Astrocyte (in vitro differentiated cells and primary cell): ENCODE measurements at regions not wholly inside any gene's neighbourhood (a gene's known extent, or its start where the extent isn't known, plus 50 kb on each side); places are given as distances from the start of the nearest gene placed in this dataset.

Source experiments
- CTCF ChIP-seq: IDR thresholded peaks from 2 replicates; pipeline ENCODE4 v1.5.1; 2011; ENCODE audit warnings: low read depth, mild to moderate bottlenecking, inconsistent platforms, low read length, moderate library complexity; ENCODE audit not compliant: insufficient read depth
- EZH2 ChIP-seq: IDR thresholded peaks from 2 replicates; pipeline ENCODE4 v1.6.1; 2012; ENCODE audit warnings: mild to moderate bottlenecking, low read length, inconsistent platforms; ENCODE audit not compliant: insufficient read depth

- TF ChIP-seq CTCF (no peak), EZH2 (no peak)
Observed at GRCh38 chr6:6837541-6838080, 249.1 kb downstream of the LY86 start.
